Medulla oblongata (tissue), 1 donor: ENCODE measurements at regions not wholly inside any gene's neighbourhood (a gene's known extent, or its start where the extent isn't known, plus 50 kb on each side); places are given as distances from the start of the nearest gene placed in this dataset.

Experiments used
- DNase-seq: peaks from one replicate; pipeline ENCODE4 v3.0.0-alpha.2; 2015; ENCODE audit errors: extremely low spot score

- DNase-seq = peak; percentile 73
Measured at GRCh38 chr11:127074151-127074761, 73.7 kb upstream of the KIRREL3 start.

- DNase-seq = peak; percentile 56
Measured at GRCh38 chr11:127073621-127074020, 73.1 kb upstream of the KIRREL3 start.

- no peak for DNase-seq
Measured at GRCh38 chr11:127071606-127072005, 71.0 kb upstream of the KIRREL3 start.

GRCh38 chr11:127070808-127071207 is 70.2 kb upstream of the KIRREL3 start:
- DNase-seq = no peak

GRCh38 chr11:127066401-127067090 is 66.0 kb upstream of the KIRREL3 start:
- DNase-seq = no peak

DNA sequence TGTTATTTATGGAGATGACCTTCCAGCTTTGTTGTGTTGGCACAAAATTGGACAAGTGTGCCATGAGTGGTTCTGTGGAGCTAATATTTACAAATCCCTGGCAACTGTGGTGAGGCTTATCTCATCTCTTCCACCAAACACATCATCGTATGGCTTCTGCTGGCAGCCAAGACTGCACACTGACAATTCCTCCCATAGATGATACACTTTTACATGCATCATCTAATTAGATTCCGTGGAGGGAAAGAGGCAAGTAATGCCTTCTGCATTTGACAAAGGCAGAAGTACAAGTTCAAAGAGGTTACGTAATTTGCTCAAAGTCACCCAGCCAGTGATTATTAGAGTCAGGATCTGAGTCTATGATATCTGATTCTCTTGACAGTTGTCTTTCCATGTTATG is 62.7 kb upstream of the KIRREL3 start:
- no peak for DNase-seq

GRCh38 chr11:127061947-127062346 is 61.4 kb upstream of the KIRREL3 start:
- peak; percentile 8 for DNase-seq

GRCh38 chr11:127059750-127060149 is 59.2 kb upstream of the KIRREL3 start:
- DNase-seq = no peak

DNA sequence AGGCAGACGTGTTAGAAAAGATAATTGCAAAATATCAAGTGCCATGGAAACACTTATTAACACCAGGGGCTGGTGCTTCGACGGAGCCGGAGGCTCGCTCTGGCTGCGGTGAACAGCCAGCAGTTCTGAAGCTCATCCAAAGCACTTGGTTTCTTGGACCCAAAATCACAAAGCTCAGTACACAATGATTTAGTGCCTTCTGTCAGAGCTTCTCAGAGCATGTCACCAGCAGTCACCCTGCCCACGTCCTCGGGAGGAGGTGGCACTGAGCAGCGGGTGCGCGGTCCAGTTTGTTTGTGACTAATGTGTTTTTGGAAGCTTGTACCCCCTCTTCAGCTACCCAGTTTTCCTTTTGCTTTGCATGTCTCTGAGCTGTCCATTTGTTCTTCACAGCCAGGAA is 58.7 kb upstream of the KIRREL3 start:
- no peak for DNase-seq

- DNase-seq = no peak
Measured at GRCh38 chr11:127058524-127058923, 58.0 kb upstream of the KIRREL3 start.

DNA sequence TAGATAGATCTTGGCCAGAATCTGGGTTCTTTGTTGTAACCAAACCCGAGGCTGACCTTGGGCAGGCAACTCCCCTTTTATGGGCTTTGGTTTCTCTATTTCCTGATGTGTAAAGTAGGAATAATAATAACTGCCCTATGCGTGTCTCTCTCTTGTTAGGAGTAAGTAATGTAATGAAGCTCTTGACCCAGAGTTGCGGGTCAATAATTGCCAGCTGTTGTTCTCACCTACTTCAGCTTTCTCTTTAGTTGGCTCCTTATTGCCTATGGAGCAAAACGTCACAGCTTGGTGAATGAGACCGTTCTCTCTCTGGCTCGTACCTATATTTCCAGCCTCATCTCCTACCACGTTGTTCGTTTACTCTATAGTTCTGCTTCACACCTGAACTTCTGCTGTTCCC is 56.6 kb upstream of the KIRREL3 start:
- DNase-seq = no peak

GRCh38 chr11:127056338-127056971 is 55.9 kb upstream of the KIRREL3 start:
- no peak for DNase-seq

- DNase-seq = no peak
Measured at GRCh38 chr11:127055236-127055635, 54.7 kb upstream of the KIRREL3 start.

- no peak for DNase-seq
Measured at GRCh38 chr11:127054153-127054552, 53.6 kb upstream of the KIRREL3 start.

DNA sequence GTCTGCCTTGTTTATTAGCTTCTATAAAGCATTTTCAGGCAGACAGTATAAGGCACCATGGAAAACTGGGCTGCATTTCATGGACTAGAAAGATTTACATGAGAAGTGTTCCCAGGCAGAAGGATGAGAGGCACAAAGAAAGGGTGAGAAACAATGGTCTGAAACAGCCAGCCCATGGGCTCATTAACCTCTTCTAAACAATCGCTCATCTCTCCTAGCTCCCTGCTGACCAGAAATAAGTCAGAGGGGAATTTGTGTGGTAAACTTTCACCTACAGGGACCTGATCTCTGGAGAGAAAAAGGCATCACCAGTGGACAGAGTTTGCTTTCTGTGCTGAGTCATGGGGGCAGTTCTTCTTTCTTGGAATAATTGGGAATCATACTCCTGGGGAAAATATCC is 51.8 kb upstream of the KIRREL3 start:
- no peak for DNase-seq
